IMR-90 (cell line): ENCODE measurements at regions not wholly inside any gene's neighbourhood (a gene's known extent, or its start where the extent isn't known, plus 50 kb on each side); places are given as distances from the start of the nearest gene placed in this dataset.

ENCODE experiments used
- ATAC-seq: fragments of 200-7000 bp; cut with Tn5 transposase; 2 replicates; pipeline ENCODE4 v1.9.1; 2020; ENCODE audit warnings: low read depth, mild to moderate bottlenecking, moderate library complexity
- BruUV-seq: library from RNA; stranded (reverse); fragments of 400-500 nt; replicated peaks from 2 replicates; lab custom pipeline; 2021; lab: Mats Ljungman, UMichigan
- CTCF ChIA-PET: fragments of 300-600 bp; formaldehyde crosslinking; extraction: SDS; loops from one replicate; lab custom pipeline; 2021; ENCODE audit warnings: antibody characterized with exemption; lab: Yijun Ruan, JAX
- POLR2A ChIA-PET: fragments of 300-600 bp; sonication (Branson Sonifier 250); formaldehyde crosslinking; loops from one replicate; lab custom pipeline; 2022; ENCODE audit warnings: antibody characterized with exemption; ENCODE audit not compliant: unreplicated experiment; lab: Charles Lee
- DNase-seq: peaks from one replicate; pipeline ENCODE4 v3.0.0; 2013
- H2AFZ ChIP-seq: replicated peaks from 2 replicates; pipeline ENCODE3; 2013; ENCODE audit warnings: low read length, mild to moderate bottlenecking; ENCODE audit not compliant: poor library complexity
- H2AK5ac ChIP-seq: 2 replicates; pipeline ENCODE4 v1.6.1; 2013; ENCODE audit warnings: low read depth, low read length, inconsistent platforms
- H2AK9ac ChIP-seq: replicated peaks from 2 replicates; pipeline ENCODE3; 2013; ENCODE audit warnings: mild to moderate bottlenecking, low read depth, low read length, moderate library complexity; ENCODE audit not compliant: poor library complexity
- H2BK120ac ChIP-seq: 2 replicates; pipeline ENCODE4 v1.6.1; 2013; ENCODE audit warnings: low read depth, low read length, inconsistent platforms
- H2BK15ac ChIP-seq: 3 replicates; pipeline ENCODE4 v1.6.1; 2013; ENCODE audit warnings: low read depth, low read length, inconsistent platforms
- H2BK20ac ChIP-seq: 2 replicates; pipeline ENCODE4 v1.6.1; 2013; ENCODE audit warnings: low read depth, mild to moderate bottlenecking, inconsistent platforms, low read length, moderate library complexity
- H2BK5ac ChIP-seq: 2 replicates; pipeline ENCODE4 v1.6.1; 2013; ENCODE audit warnings: mild to moderate bottlenecking, low read depth, low read length, inconsistent platforms; ENCODE audit not compliant: poor library complexity, severe bottlenecking
- H3K14ac ChIP-seq: replicated peaks from 2 replicates; pipeline ENCODE4 v1.6.1; 2013; ENCODE audit warnings: low read depth, low read length, inconsistent platforms
- H3K18ac ChIP-seq: 2 replicates; pipeline ENCODE4 v1.6.1; 2013; ENCODE audit warnings: low read depth, low read length, control low read depth
- H3K23ac ChIP-seq: 2 replicates; pipeline ENCODE4 v1.6.1; 2013; ENCODE audit warnings: low read depth, low read length, inconsistent platforms
- H3K27ac ChIP-seq: 2 replicates; pipeline ENCODE4 v1.5.1; 2013; ENCODE audit warnings: mild to moderate bottlenecking, control low read depth, low read length; ENCODE audit not compliant: insufficient read depth
- H3K27me3 ChIP-seq: 2 replicates; pipeline ENCODE4 v1.6.1; 2013; ENCODE audit warnings: low read length; ENCODE audit not compliant: control insufficient read depth, insufficient read depth
- H3K36me3 ChIP-seq: 2 replicates; pipeline ENCODE4 v1.6.1; 2013; ENCODE audit warnings: low read length, mixed read lengths; ENCODE audit not compliant: control insufficient read depth, insufficient read depth
- H3K4ac ChIP-seq: 2 replicates; pipeline ENCODE4 v1.6.1; 2013; ENCODE audit warnings: low read depth, low read length, inconsistent platforms
- H3K4me1 ChIP-seq: 2 replicates; pipeline ENCODE4 v1.6.1; 2013; ENCODE audit warnings: low read length, mixed read lengths; ENCODE audit not compliant: control insufficient read depth, insufficient read depth
- H3K4me2 ChIP-seq: 2 replicates; pipeline ENCODE4 v1.6.1; 2013; ENCODE audit warnings: low read depth, mild to moderate bottlenecking, control low read depth, low read length, moderate library complexity
- H3K4me3 ChIP-seq: 2 replicates; pipeline ENCODE4 v1.5.1; 2013; ENCODE audit warnings: low read depth, mild to moderate bottlenecking, control low read depth, low read length, moderate library complexity; ENCODE audit not compliant: insufficient read depth
- H3K56ac ChIP-seq: 2 replicates; pipeline ENCODE4 v1.6.1; 2013; ENCODE audit warnings: low read length, inconsistent platforms; ENCODE audit not compliant: insufficient read depth; ENCODE audit errors: extremely low read depth
- H3K79me1 ChIP-seq, 2 experiments: 2 replicates each; pipeline ENCODE4 v1.6.1; 2013; ENCODE audit warnings: low read length in 2 of 2, inconsistent platforms in 1 of 2, low read depth in 1 of 2
- H3K9ac ChIP-seq: 2 replicates; pipeline ENCODE4 v1.6.1; 2013; ENCODE audit warnings: low read depth, low read length, control low read depth
- H3K9me1 ChIP-seq: 2 replicates; pipeline ENCODE4 v1.6.1; 2013; ENCODE audit warnings: low read length, inconsistent platforms; ENCODE audit not compliant: insufficient read depth
- H3K9me3 ChIP-seq: 2 replicates; pipeline ENCODE4 v1.6.1; 2013; ENCODE audit warnings: low read length; ENCODE audit not compliant: control insufficient read depth, insufficient read depth
- H4K20me1 ChIP-seq: 2 replicates; pipeline ENCODE4 v1.6.1; 2013; ENCODE audit warnings: low read length, inconsistent platforms; ENCODE audit not compliant: insufficient read depth
- H4K5ac ChIP-seq: 2 replicates; pipeline ENCODE4 v1.6.1; 2013; ENCODE audit warnings: mild to moderate bottlenecking, low read depth, low read length, control low read depth
- H4K8ac ChIP-seq, 2 experiments: 2 replicates each; pipeline ENCODE4 v1.6.1; 2013; ENCODE audit warnings: low read depth in 2 of 2, low read length in 2 of 2, control low read depth in 1 of 2, inconsistent platforms in 1 of 2
- H4K91ac ChIP-seq: 2 replicates; pipeline ENCODE4 v1.6.1; 2013; ENCODE audit warnings: low read depth, low read length, inconsistent platforms; ENCODE audit not compliant: insufficient read depth
- CEBPB ChIP-seq: IDR thresholded peaks from 2 replicates; pipeline ENCODE4 v1.6.1; 2012; ENCODE audit warnings: low read depth, low read length, improper control_type of control experiment
- RFX5 ChIP-seq: IDR thresholded peaks from 2 replicates; pipeline ENCODE4 v1.8.0; 2012; ENCODE audit warnings: low read depth, mild to moderate bottlenecking, low read length, moderate library complexity
- WGBS, 2 experiments: methylation state at CpG; one replicate each; pipeline versions ENCODE4 v1.1.5 to v1.1.7; 2013; ENCODE audit warnings: missing lambda C conversion rate in 2 of 2; ENCODE audit not compliant: insufficient read length in 1 of 2; ENCODE audit errors: extremely low coverage in 2 of 2; 5-methylcytosine and 5-hydroxymethylcytosine counted together
- dilution Hi-C: fragments of 300-500 bp; cut with HindIII; formaldehyde crosslinking; loops from one replicate; pipeline ENCODE4 v1.14.3; 2018; ENCODE audit warnings: low sequenced_read_pairs; ENCODE audit not compliant: unreplicated experiment
- in situ Hi-C: fragments of 300-500 bp; cut with MboI; formaldehyde crosslinking; loops from 3 replicates; pipeline ENCODE4 v1.14.3; 2019; ENCODE audit warnings: low sequenced_read_pairs, inconsistent platforms, mixed read lengths
- intact Hi-C: fragments of 100-400 bp; cut with micrococcal nuclease; formaldehyde crosslinking; loops from 2 replicates; pipeline ENCODE4 v1.10.0; 2022

GRCh38 chr12:53805067-53805466, 53.3 kb upstream of the CISTR start:
- no peak overlapping the region for H3K4me2 ChIP-seq
- H3K4me1 ChIP-seq, result peaks cover 7% of the 10 kb centered on the region
- intact Hi-C loops, result no loop called here
- H4K91ac ChIP-seq, result no peak overlapping the region
- CTCF ChIA-PET, result interaction anchor here (1.5 kb wide), 1 partner anchor 10 kb away, joined by 3 read pairs; no protein-coding TSS in a partner anchor
- WGBS, 2 experiments, result 60% methylated on average over 1 of the region's 6 CpGs; no CpG with 5 or more reads in 1 of the 2 experiments
- BruUV-seq, result no TSS peak
- H4K20me1 ChIP-seq, result no peaks in the 10 kb centered on the region
- H3K9ac ChIP-seq, result no peak overlapping the region
- dilution Hi-C loops, result no loop called here
- H3K23ac ChIP-seq, result no peak overlapping the region
- no peaks in the 10 kb centered on the region for H3K36me3 ChIP-seq
- H2BK15ac ChIP-seq, result no peak overlapping the region
- H3K56ac ChIP-seq, result no peak overlapping the region
- 0 out of 2 replicates have a peak, but pooled peaks cover 4% of the 10 kb centered on the region for H3K9me1 ChIP-seq
- in situ Hi-C loops, result no loop called here
- no peak overlapping the region for H4K5ac ChIP-seq
- H3K4me3 ChIP-seq, result no peak overlapping the region
- no peak overlapping the region for H4K8ac ChIP-seq
- POLR2A ChIA-PET, result no interaction called here
- no peak overlapping the region for H2BK5ac ChIP-seq
- H2BK120ac ChIP-seq, result no peak overlapping the region
- no peak for ATAC-seq
- H3K14ac ChIP-seq, result no peak overlapping the region
- TF ChIP-seq CEBPB (peak; percentile 70), RFX5 (no peak)
- no peak overlapping the region for H2BK20ac ChIP-seq
- no peak overlapping the region for H3K4ac ChIP-seq
- H2AFZ ChIP-seq, result no peak overlapping the region
- no peak overlapping the region for H2AK5ac ChIP-seq
- DNase-seq, result peak; percentile 64
- no peak overlapping the region for H3K18ac ChIP-seq
- no peaks in the 10 kb centered on the region for H3K79me1 ChIP-seq
- H2AK9ac ChIP-seq, result no peak overlapping the region
- peaks cover 31% of the 10 kb centered on the region for H3K27me3 ChIP-seq
- no peak overlapping the region for H3K27ac ChIP-seq
- no peaks in the 10 kb centered on the region for H3K9me3 ChIP-seq
